GM21619 (cell line): ENCODE measurements at regions not wholly inside any gene's neighbourhood (a gene's known extent, or its start where the extent isn't known, plus 50 kb on each side); places are given as distances from the start of the nearest gene placed in this dataset.

Experiments
- ATAC-seq: cut with Tn5 transposase; IDR thresholded peaks from one replicate; pipeline ENCODE4 v1.9.1; 2021; ENCODE audit not compliant: unreplicated experiment

DNA sequence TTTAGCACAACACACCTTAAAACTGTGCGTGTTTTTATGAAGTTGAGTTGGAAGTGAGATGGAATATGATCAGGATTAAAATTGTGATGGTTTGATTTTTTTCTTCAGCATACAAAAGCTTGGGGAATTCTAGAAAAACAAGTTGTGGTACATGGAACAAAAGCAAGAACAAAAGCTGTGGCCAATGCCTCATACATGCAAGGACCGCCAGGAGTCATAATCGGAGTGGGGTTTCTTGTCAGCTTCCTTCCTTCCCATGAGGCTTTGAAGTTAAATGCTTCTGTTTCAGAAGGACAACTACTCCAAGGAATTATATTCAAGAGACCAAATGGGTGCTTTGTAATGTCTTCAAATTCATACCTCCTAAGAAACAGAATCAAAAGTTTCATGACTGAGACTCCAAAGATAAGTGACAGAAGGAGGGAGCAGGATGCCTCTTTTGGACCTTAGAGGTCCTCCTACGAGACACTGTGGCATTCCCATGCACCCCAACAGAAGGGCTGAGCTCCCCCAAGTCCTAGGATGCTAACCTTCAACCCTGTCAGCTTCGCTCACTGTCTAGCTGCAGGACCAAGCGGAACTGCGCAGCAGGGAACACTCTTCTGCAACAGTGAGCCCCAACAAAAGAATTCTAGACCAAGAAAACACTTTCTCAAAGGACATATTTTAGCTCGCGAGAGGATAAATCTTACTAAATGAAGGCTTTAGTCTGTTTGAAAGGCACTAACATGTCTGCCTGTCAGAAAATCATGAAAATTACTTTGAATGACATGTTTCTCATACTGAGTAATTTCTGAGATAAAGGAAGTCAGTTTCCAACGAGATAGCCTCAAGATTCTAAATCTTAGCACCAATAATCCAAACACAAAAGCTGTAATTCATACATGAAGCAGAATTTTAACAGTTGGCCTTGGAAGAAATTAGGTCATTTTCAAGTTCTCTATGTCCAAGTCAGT lies 108.5 kb upstream of the NHSL1 start:
- no peak for ATAC-seq

DNA sequence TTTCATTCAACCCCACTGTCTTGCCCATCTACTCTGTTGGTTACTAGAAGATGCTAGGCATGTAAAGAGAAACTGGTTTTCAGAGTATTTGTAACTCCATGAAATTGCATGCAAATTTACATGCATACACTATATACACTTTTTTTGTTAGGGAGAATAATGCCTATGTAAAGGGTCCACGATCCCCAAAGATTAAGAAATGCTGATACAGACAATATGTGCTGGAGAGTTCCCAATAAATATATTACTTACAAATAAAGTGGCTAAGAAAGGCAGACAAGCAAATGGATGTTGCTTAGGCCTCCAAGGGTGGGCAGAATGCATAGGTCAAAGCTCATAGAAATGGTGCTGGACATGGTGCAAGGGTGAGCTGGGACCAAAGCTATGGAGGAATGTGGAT lies 109.6 kb upstream of the NHSL1 start:
- ATAC-seq, result no peak

DNA sequence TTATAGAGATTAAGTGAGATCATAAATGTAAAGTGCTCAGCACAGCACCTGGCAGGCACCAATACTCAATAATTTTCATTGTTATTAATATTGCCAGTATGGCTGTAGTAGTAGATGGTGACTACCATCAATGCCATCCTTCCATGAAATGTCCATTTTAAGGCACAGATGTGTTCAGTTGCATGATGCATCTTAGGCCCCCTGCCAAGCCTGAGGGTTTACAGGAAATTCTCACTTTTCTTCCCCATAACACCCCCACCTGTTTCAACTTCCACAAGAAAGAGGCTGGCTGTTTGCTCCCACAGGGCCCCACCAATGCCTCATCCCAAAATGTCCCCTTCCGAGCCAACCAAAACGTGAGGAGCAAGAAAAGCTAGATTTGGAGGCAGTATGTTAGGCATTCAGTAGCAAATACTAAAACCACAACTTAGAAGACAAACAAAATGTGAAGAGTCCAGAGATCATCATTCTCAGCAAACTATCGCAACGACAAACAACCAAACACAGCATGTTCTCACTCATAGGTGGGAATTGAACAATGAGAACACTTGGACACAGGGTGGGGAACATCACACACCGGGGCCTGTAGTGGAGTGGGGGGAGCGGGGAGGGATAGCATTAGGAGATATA lies 110.6 kb upstream of the NHSL1 start:
- no peak for ATAC-seq

DNA sequence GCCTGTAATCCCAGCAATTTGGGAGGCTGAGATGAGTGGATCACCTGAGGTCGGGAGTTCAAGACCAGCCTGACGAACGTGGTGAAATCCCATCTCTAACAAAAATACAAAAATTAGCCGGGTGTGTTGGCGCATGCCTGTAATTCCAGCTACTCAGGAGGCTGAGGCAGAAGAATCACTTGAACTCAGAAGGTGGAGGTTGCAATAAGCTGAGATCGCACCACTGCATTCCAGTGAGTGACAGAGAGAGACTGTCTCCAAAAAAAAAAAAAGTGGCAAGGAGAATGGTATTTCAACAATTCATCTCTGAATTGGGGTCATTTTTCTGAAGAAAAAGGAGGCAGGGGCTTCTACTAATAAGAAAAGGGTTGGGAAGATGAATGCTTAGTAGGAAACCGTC lies 111.5 kb upstream of the NHSL1 start:
- no peak for ATAC-seq

DNA sequence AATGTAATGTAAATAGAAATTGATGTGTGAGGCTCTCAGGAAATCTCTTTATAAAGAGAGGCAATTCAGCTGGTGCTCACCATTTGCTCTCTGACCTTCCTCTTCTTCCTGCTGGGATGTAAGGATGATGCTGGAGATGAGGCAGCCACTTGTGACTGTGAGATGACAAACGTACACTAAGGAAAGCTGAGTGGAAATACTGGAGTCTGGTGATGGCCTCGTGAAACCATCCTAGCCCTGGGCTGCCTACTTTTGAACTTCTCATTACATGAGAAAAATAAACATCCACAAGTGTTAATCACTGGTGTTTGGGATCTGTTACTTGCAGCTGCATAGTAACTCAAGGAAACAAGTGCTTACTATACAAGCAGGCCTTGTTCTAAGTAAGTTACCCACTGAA lies 114.9 kb upstream of the NHSL1 start:
- ATAC-seq, result no peak

DNA sequence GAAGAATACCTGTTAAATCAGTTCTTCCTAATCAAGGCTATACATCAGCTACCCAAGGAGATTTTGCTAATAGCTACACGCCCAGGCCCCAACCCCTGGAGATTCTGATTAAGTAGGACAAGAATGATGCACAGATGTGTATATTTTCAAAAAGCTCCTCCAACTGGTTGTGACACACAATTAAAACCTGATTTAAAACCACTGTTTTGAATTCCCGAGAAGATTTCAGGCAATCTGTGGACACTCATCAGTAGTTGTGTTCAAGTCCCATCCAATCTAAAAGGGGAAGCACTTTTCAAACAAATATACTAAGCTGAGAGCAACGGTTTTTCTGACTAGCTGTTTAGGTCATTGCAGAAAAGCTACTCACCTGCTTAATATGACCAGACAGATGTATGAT lies 118.9 kb upstream of the NHSL1 start:
- ATAC-seq, result no peak

DNA sequence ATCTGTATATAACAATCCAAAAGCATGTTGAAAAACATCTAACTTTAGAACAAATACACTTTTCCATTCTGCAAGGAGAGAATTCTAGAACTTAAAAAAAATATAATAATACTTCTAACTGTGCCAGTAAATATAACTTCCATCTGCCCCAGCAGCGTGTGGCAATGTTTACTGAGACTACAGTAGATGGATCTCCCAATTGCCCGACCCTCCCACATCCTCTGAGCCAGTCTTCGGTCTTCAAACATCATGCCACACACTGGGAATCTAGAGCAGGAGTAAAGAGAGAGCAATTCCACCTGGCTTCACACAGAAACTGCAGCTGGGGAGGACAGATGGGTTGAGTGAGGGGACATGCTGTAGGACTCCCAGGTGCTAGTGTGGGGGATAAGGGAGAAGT lies 121.3 kb upstream of the NHSL1 start:
- no peak for ATAC-seq

DNA sequence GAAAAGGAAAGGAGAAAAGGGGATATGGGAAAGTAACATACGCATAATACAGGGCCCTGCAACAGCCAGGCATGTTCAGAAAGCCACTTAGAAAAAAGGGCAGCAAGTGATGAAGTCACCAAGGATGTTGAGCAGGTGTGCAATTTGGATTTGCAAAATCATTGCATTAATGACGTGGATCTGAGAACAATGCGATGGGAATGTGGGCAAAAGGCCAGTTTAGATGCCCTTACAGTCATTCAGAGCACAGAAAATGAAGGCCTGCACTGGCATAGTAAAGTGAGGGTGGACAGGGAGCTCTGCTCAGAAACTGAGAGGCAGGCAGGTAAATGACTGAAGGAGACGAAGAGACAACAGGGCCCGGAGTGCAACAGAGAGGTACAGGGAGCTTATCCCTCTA lies 123.7 kb upstream of the NHSL1 start:
- ATAC-seq, result no peak

DNA sequence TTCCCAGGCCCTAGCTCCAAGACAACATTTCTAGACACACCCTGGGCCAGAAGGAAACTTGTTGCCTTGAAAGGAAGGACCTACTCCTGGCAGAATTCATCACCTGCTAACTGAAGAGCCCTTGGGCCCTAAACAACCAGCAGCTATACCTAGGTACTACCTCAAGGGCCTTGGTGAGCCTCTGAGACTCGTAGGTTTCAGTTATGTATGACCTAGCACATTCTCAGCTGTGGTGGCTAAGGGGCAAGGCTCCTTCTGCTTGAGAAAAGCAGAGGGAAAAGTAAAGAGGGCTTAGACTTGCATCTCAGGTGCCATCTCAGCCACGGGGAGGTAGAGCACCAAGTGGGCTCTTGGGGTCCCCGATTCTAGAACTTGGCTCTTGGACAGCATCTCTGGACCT lies 132.3 kb upstream of the NHSL1 start:
- no peak for ATAC-seq

DNA sequence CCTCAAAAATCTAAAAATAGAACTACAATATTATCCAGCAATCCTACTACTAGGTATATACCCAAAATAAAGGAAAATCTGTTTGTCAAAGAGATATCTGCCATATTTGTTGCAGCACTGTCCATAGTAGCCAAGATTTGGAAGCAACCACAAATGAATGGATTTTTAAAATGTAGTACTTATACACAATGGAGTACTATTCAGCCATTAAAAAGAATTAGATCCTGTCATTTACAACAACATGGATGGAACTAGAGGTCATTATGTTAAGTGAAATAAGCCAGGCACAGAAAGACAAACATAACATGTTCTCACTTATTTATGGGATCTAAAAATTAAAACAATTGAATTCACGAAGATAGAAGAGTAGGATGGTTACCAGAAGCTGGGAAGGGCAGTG lies 135.7 kb upstream of the CCDC28A start:
- no peak for ATAC-seq

DNA sequence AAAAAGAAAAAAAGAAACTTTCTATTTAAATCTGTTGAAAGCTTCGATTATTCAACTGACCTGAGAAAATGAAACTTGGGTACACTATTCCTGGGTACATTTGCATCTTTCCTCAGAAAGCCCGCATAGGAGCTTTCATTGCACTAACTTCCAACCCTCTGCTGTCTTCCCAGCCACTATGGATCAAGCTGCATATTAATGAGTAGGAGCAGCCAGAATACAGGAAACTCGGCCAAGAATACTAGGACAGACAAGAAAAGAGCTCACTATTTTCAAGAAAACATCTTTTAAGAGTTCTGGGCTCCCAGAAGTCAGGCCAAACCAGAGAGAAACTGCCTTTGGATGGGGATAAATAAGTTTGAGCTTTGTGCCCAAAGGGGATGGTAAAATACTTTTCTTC lies 135.0 kb upstream of the CCDC28A start:
- ATAC-seq, result no peak

DNA sequence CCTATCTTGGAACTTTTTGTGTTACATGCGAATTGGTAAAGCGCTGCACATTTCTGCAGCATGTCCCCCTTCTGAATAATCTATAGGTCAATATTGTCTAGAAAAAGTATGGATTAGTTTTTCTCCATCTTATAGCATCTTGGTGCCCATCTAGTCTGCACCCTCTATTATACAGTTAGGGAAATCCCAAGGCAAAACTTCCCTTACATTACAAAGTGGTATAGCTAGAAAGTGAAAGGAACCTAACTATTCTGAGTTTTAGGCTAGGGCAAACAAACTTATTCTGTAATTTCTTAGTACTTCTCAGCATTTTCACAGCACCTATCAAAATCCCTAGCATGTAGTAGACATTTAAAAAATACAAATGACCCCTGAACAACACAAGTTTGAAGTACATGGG lies 133.5 kb upstream of the CCDC28A start:
- ATAC-seq, result no peak

DNA sequence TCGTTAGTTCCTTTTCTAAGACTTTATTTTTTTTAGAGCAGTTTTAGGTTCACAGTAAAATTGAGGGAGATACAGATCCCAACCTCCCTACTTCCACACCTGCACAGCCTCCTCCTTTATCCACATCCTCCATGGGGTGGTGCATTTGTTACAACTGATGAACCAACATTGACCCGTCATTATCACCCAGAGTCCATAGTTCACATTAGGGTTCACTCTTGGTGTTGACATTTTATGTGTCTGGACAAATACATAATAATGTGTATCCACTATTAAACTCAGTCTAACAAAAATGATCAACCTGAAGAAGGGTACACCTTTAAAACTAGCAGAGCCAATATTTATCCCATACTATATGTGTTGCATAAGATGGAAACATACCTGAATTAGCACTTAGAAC lies 130.4 kb upstream of the CCDC28A start:
- no peak for ATAC-seq

DNA sequence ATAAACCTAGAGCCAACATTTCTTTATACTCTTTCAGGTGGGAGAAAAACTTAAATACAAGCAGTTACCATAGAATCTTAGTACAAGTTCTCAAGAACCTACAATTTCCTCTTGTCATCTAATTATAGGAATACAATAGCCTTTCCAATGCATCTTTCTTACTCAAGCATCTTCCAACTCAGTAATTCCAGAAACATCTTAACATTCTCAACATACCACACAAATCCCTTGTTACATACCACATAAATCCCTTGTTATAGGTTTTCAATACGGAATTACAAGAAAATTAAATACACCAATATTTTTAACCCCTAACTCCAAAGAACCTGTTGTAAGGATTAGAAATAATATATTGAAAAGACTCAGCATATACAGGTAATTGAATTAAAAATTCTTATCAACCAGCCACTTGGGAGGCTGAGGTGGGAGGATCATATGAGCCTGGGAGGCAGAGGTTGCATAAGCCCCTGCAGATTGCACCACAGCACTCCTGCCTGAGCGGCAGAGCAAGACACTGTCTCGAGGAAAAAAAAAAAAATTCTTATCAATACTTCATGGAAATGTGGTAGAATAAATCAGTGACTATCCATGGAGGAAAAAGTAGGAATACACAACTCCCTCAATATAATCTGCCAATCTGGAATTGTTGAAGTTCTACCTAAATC lies 127.5 kb upstream of the CCDC28A start:
- no peak for ATAC-seq

DNA sequence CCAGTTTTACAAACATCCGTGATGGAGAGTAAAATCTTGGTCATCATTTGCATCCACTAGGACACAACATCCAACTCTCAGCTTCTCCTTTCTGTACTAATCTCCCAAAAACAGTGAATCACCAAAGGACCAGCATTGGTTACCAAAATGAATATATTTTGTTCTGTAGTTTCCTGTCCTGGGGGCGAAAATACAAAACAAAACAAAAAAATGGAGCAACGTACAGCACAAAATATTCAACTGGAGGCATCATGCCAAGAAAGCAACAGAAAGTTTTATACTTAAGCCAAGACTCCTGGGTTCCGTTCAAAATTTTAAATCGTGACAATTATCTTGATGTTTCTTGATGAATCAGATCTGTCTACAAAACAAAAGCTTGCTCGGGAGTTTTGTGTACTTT lies 126.6 kb upstream of the CCDC28A start:
- no peak for ATAC-seq

DNA sequence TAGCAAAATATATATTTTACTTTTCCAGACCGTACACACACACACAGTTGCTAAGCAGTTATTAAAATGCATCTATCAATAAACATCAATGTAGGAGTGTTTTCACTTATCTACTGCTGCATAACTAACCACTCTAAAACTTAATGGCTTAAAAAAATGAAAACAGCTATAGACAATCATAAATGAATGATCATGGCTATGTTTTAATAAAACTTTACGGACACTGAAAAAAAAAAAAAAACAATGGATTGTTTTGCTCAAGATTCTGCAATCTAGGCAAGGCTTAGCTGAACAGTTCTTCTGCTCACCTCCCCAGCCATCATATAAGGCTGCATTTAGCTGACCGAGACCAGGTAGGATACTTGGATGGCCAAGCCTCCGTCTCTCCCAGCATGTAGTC lies 125.4 kb upstream of the CCDC28A start:
- ATAC-seq, result no peak

DNA sequence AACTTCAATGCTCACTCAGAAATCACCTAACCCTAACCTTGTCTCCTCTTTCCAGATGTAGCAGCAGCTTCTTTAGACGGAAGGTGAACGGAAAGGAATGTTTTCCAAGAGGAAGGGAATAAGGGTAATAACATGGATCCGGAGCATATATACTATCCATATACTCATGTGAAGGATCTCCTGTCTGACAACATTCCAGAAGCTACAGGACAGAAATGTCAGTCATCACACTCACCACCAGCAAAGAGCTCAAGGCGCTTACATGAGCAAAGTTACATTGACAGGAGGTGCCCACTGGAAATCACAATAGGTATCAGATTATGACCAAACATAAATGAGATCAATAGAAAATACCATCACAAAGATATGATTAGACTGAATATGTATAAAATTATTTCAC lies 122.1 kb upstream of the CCDC28A start:
- no peak for ATAC-seq

DNA sequence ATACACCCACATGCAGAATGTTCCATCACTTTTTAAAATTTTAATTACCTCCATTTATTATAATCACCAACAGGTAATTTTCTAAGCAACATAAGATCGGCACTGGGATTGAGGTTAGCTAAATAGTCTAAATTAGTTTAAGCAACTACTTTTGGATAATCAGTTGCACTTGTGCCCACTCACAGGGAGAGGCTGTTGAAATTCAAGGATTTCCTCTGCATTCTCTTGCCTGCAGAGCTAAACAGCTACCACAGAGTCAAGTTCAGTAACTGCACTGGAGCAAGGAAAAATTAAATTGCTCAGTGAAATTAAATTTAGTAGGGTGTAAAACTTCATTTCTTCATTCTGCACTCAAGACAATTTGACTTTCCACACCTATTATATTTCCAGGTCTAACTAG lies 120.7 kb upstream of the CCDC28A start:
- ATAC-seq, result no peak

DNA sequence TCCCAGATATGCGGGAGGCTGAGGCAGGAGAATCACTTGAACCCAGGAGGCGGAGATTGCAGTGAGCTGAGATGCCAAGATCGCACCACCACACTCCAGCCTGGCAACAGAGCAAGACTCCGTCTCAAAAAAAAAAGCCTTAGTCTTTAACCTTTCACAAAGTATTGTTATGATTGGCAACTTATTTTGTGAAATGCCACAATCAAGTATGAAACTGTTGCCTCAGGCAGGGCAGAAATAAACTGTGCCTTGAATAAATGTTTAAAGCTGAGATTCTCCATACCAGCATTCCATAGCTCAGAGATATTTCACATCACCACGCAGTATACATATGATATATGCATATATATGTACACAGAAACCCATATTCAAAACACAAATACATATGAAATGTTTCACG lies 120.1 kb upstream of the CCDC28A start:
- no peak for ATAC-seq

DNA sequence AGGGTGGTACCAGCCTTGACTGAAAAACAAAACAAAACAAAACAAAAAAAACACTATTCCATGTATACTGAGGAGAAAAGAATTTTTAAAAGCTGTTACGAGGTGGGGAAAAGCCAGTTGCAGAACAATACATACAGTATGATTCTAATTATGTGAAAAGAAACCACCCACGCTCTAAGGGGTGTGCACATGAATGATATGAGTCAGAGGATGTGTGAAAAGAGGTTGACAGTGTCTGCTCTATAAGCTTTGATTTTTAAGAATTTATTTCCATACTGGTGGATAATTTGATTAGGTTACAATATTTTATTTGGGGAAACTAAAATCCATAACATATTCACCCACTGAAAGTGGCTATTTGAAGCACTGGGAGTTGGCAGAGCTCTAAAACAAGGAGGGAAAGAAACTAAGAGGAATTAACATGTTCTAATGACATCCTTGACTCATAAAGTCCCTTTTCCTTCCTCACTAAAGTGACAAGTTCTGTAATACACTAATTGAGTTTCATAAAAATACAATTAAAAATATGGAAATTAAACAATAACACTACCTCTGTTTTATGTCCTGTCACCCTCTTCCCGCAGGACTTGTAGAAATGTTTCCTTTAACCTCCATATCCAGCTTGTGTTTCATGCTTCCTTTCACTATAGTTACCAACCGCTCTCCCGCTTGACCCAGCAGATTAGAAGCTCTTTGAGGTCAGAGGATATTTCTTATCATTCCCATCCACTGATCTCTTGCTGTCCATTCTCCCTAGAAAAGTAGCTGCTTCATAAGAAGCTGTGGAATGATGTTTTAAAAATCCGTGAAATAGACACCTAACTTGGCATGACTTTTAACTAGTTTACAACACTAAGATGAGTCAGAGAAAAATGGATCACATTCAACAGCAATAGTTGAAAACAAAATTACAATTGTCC lies 118.6 kb upstream of the CCDC28A start:
- peak; percentile 98 for ATAC-seq

DNA sequence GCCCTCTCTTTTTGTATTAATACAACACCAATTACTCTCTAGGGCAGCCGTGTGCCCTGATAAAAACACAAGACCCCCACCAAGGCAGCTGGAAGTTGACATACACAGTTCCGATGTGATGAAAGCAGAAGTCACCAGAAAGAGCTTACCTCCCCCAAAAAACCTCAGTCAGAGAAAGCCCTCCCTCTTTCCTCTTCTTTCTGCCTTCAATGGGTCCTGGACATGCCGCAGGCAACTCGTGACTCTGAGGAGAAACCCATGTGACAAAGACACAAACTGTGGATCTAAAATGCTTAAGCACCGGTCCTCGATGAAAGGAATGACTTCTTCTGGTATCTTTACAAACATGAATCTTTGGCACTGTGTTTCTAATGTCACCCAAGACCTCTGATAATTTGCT lies 117.7 kb upstream of the CCDC28A start:
- no peak for ATAC-seq
